ENCODE measurements at regions not wholly inside any gene's neighbourhood (a gene's known extent, or its start where the extent isn't known, plus 50 kb on each side); places are given as distances from the start of the nearest gene placed in this dataset.

GRCh38 chr12:74599932-74600331 is 62.3 kb downstream of the ATXN7L3B start:
- TF ChIP-seq POLR2AphosphoS5 (IDR thresholded peaks at IDR 0.05) (no peak), CTCF (IDR thresholded peaks at IDR 0.05) (no peak)

Measured in sigmoid colon (tissue), 4 donors.